B cell (primary cell): ENCODE measurements at regions not wholly inside any gene's neighbourhood (a gene's known extent, or its start where the extent isn't known, plus 50 kb on each side); places are given as distances from the start of the nearest gene placed in this dataset.

ENCODE experiments used
- EZH2 ChIP-seq: IDR thresholded peaks from 2 replicates; pipeline ENCODE4 v1.6.1; 2012; ENCODE audit warnings: borderline replicate concordance, low read depth, mild to moderate bottlenecking, moderate library complexity, low read length; ENCODE audit not compliant: insufficient read depth, poor library complexity, severe bottlenecking
- TF ChIP-seq, protein P1 (sequence below): fragments of 200-600 bp; IDR thresholded peaks from one replicate; pipeline ENCODE4 v1.8.0; 2022; ENCODE audit warnings: antibody characterized with exemption, mild to moderate bottlenecking

DNA sequence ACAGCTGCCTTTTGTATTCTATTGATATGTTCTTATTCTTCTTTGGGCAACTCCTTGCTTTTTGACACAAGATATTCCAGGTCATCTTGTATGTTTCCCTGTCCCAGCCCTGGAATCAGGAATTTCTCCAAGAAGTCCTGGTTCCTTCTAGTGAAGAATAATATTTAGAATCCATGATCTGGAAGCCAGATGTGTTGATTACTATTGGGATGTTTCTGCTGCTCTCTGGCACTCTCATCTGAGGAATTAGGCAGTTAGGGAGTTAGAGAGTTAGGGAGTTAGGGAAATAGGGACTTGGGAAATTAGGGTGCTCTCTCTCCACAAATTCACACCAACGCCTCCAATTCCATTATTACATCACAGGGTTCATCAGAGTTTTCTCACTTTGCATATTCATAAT lies 191.2 kb downstream of the ZNF330 start:
- TF ChIP-seq, protein P1, sequence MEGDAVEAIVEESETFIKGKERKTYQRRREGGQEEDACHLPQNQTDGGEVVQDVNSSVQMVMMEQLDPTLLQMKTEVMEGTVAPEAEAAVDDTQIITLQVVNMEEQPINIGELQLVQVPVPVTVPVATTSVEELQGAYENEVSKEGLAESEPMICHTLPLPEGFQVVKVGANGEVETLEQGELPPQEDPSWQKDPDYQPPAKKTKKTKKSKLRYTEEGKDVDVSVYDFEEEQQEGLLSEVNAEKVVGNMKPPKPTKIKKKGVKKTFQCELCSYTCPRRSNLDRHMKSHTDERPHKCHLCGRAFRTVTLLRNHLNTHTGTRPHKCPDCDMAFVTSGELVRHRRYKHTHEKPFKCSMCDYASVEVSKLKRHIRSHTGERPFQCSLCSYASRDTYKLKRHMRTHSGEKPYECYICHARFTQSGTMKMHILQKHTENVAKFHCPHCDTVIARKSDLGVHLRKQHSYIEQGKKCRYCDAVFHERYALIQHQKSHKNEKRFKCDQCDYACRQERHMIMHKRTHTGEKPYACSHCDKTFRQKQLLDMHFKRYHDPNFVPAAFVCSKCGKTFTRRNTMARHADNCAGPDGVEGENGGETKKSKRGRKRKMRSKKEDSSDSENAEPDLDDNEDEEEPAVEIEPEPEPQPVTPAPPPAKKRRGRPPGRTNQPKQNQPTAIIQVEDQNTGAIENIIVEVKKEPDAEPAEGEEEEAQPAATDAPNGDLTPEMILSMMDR: no peak
- TF ChIP-seq EZH2: no peak
